ENCODE measurements at regions not wholly inside any gene's neighbourhood (a gene's known extent, or its start where the extent isn't known, plus 50 kb on each side); places are given as distances from the start of the nearest gene placed in this dataset.

DNA sequence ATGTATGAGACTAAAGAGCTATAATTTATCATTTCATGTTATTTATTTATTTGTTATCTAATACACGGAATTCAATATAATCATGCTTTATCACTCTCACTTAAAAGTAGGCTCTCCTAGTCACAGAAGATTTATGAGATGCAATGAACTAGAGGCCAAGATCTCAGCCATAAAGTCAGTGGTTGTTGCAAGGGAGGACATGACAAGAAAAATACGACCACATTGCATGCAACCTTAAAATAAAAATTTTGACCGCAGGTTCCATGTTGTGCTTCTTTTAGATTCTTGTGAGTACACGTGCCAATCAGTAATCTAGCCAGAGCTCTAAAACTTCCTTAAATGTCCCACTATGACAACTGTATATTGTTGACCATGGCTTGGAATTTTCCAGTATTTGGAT lies 75.9 kb upstream of the SP8 start:
- H3K27ac ChIP-seq: no peak overlapping the region
- 62% methylated on average over 4 of the region's 4 CpGs for WGBS
- no peaks in the 10 kb centered on the region for H3K27me3 ChIP-seq
- no peaks in the 10 kb centered on the region for H3K36me3 ChIP-seq
- H3K4me3 ChIP-seq: no peak overlapping the region
- TF ChIP-seq EP300 (IDR thresholded peaks at IDR 0.05) (no peak), POLR2AphosphoS5 (IDR thresholded peaks at IDR 0.05) (no peak), POLR2A (IDR thresholded peaks at IDR 0.05) (no peak), CTCF (IDR thresholded peaks at IDR 0.05) (no peak)
- H3K4me1 ChIP-seq: no peaks in the 10 kb centered on the region
- no peak for DNase-seq (ENCODE audit: low spot score in 2 of 2)
- no peaks in the 10 kb centered on the region for H3K9me3 ChIP-seq

DNA sequence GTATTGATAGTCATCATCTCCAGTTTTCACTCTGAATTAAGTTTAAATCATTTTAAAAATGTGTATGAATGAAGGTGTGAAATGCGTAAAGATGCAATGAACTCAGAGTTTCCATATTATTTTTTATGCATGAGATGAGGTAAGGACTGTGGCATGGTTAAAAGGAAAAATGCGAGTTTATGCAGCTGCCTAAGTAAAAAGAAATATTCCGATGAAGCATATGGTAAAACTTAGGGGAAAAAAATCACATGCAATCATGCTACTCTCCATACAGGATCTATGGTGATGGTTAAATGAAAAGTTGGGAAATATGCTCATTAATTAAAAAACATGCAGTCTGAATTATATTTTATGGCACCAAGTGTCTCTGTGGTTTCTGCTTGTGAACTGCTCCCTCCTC lies 77.5 kb upstream of the SP8 start:
- no peak overlapping the region for H3K4me3 ChIP-seq
- 68% methylated on average over 3 of the region's 3 CpGs for WGBS
- no peaks in the 10 kb centered on the region for H3K27me3 ChIP-seq
- DNase-seq (ENCODE audit: low spot score in 2 of 2): no peak
- H3K27ac ChIP-seq: no peak overlapping the region
- no peaks in the 10 kb centered on the region for H3K36me3 ChIP-seq
- H3K4me1 ChIP-seq: no peaks in the 10 kb centered on the region
- TF ChIP-seq EP300 (IDR thresholded peaks at IDR 0.05): no peak
- TF ChIP-seq POLR2A (IDR thresholded peaks at IDR 0.05): no peak
- no peak for TF ChIP-seq POLR2AphosphoS5 (IDR thresholded peaks at IDR 0.05)
- TF ChIP-seq CTCF (IDR thresholded peaks at IDR 0.05): no peak
- no peaks in the 10 kb centered on the region for H3K9me3 ChIP-seq

- no peak for DNase-seq (ENCODE audit: low spot score in 2 of 2)
- Histone ChIP-seq H3K4me1 (no peaks in the 10 kb centered on the region), H3K27me3 (no peaks in the 10 kb centered on the region), H3K9me3 (no peaks in the 10 kb centered on the region), H3K27ac (no peak overlapping the region), H3K4me3 (no peak overlapping the region), H3K36me3 (no peaks in the 10 kb centered on the region)
- 67% methylated on average over 6 of the region's 6 CpGs for WGBS
- TF ChIP-seq POLR2A (IDR thresholded peaks at IDR 0.05) (no peak), POLR2AphosphoS5 (IDR thresholded peaks at IDR 0.05) (no peak), EP300 (IDR thresholded peaks at IDR 0.05) (no peak), CTCF (IDR thresholded peaks at IDR 0.05) (no peak)
Observed at GRCh38 chr7:20865684-20866083, 79.0 kb upstream of the SP8 start.

DNA sequence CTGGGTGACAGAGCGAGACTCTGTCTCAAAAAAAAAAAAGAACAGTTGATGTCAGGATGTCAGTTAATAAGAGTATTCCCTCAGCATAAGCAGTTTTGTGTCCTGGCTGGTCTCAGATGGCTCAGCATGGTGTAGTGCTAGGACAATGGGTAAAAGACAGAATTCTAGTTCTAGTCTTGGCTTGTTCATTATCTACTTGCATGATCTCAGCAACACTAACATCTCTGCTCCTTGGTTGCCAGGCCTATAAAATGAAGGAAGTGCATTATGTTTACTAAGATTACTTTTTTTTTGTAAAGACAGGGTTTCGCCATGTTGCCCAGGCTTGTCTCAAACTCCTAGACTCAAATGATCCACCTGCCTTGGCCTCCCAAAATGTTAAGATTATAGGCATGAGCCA lies 84.3 kb upstream of the SP8 start:
- TF ChIP-seq POLR2A (IDR thresholded peaks at IDR 0.05): no peak
- TF ChIP-seq CTCF (IDR thresholded peaks at IDR 0.05): no peak
- TF ChIP-seq EP300 (IDR thresholded peaks at IDR 0.05): no peak
- no peak for TF ChIP-seq POLR2AphosphoS5 (IDR thresholded peaks at IDR 0.05)
- H3K27me3 ChIP-seq: no peaks in the 10 kb centered on the region
- no peak for DNase-seq (ENCODE audit: low spot score in 2 of 2)

GRCh38 chr7:20892776-20893175 lies 106.1 kb upstream of the SP8 start:
- TF ChIP-seq EP300 (IDR thresholded peaks at IDR 0.05) (no peak), POLR2AphosphoS5 (IDR thresholded peaks at IDR 0.05) (no peak), POLR2A (IDR thresholded peaks at IDR 0.05) (no peak), CTCF (IDR thresholded peaks at IDR 0.05) (no peak)
- Histone ChIP-seq H3K4me3 (no peak overlapping the region), H3K27me3 (no peaks in the 10 kb centered on the region), H3K4me1 (no peaks in the 10 kb centered on the region), H3K36me3 (no peaks in the 10 kb centered on the region), H3K27ac (no peak overlapping the region), H3K9me3 (no peaks in the 10 kb centered on the region)
- no peak for DNase-seq (ENCODE audit: low spot score in 2 of 2)
- 48% methylated on average over 1 of the region's 1 CpG for WGBS

More for the DNA sequence above, 84.3 kb upstream of the SP8 start:
- Histone ChIP-seq H3K4me3 (no peak overlapping the region), H3K27ac (no peak overlapping the region), H3K9me3 (no peaks in the 10 kb centered on the region), H3K36me3 (no peaks in the 10 kb centered on the region), H3K4me1 (no peaks in the 10 kb centered on the region)
- WGBS: 64% methylated on average over 2 of the region's 2 CpGs

Data from suprapubic skin (tissue), 4 donors.